ENCODE measurements at regions not wholly inside any gene's neighbourhood (a gene's known extent, or its start where the extent isn't known, plus 50 kb on each side); places are given as distances from the start of the nearest gene placed in this dataset.

DNA sequence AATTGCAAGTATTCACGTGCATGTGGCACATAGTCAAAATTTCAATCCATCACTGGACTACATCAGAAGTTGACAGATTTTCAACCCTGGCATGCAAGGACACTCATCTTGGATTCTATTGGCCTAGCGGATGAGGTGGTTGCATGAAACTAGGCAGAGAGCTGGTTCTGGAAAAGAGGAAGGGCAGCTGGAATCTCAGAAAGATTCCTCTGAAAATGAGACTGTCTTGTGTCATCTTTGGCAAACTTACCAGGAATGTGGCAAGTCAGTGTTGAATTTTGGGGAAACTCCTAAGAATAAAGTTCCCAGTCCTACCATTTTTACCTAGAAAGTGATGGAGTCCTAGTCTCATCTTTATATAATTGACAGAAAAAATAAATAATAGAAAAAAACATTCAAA is 384.3 kb upstream of the NR2F2 start:
- TF ChIP-seq, protein P1, sequence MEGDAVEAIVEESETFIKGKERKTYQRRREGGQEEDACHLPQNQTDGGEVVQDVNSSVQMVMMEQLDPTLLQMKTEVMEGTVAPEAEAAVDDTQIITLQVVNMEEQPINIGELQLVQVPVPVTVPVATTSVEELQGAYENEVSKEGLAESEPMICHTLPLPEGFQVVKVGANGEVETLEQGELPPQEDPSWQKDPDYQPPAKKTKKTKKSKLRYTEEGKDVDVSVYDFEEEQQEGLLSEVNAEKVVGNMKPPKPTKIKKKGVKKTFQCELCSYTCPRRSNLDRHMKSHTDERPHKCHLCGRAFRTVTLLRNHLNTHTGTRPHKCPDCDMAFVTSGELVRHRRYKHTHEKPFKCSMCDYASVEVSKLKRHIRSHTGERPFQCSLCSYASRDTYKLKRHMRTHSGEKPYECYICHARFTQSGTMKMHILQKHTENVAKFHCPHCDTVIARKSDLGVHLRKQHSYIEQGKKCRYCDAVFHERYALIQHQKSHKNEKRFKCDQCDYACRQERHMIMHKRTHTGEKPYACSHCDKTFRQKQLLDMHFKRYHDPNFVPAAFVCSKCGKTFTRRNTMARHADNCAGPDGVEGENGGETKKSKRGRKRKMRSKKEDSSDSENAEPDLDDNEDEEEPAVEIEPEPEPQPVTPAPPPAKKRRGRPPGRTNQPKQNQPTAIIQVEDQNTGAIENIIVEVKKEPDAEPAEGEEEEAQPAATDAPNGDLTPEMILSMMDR (conservative IDR thresholded peaks at IDR 0.05; ENCODE audit: low read length) = no peak
- no peak for TF ChIP-seq EZH2phosphoT487 (IDR thresholded peaks at IDR 0.05; ENCODE audit: borderline replicate concordance)
